Activated CD8-positive, alpha-beta T cell treated with anti-CD3 and anti-CD28 coated beads for 36 hours (primary cell): ENCODE measurements at regions not wholly inside any gene's neighbourhood (a gene's known extent, or its start where the extent isn't known, plus 50 kb on each side); places are given as distances from the start of the nearest gene placed in this dataset.

Experiments
- ATAC-seq: fragments of 200-7000 bp; cut with Tn5 transposase; one replicate; pipeline ENCODE4 v1.10.0; 2021; ENCODE audit warnings: mild to moderate bottlenecking, moderate library complexity
- CTCF ChIA-PET: fragments of 350-600 bp; sonication (Branson Sonifier 250); formaldehyde crosslinking; loops from one replicate; lab custom pipeline; 2021; ENCODE audit warnings: antibody characterized with exemption; lab: Charles Lee
- POLR2A ChIA-PET: fragments of 350-600 bp; sonication (Branson Sonifier 250); formaldehyde crosslinking; loops from one replicate; lab custom pipeline; 2021; ENCODE audit warnings: antibody characterized with exemption; lab: Charles Lee
- DNase-seq: peaks from one replicate; pipeline ENCODE4 v3.0.0-alpha.2; 2020
- H3K27ac Mint-ChIP-seq: one replicate; pipeline ENCODE4 v1.8.0; 2021; ENCODE audit warnings: mild to moderate bottlenecking, mixed read lengths
- H3K27me3 Mint-ChIP-seq: one replicate; pipeline ENCODE4 v1.8.0; 2021; ENCODE audit warnings: mixed read lengths
- H3K36me3 Mint-ChIP-seq: one replicate; pipeline ENCODE4 v1.8.0; 2021; ENCODE audit warnings: low read depth, mixed read lengths
- H3K4me1 Mint-ChIP-seq: one replicate; pipeline ENCODE4 v1.8.0; 2021; ENCODE audit warnings: low read depth, mixed read lengths
- H3K4me3 Mint-ChIP-seq: one replicate; pipeline ENCODE4 v1.8.0; 2021; ENCODE audit warnings: mild to moderate bottlenecking, moderate library complexity, mixed read lengths
- H3K9me3 Mint-ChIP-seq: one replicate; pipeline ENCODE4 v1.8.0; 2021; ENCODE audit warnings: mixed read lengths
- CTCF ChIP-seq: fragments of 200-600 bp; IDR thresholded peaks from one replicate; pipeline ENCODE4 v1.8.0; 2022; ENCODE audit warnings: antibody characterized with exemption, mild to moderate bottlenecking
- intact Hi-C: fragments of 100-400 bp; cut with micrococcal nuclease; formaldehyde crosslinking; loops from one replicate; pipeline ENCODE4 v1.10.0; 2022

- no peak for ATAC-seq
- DNase-seq, result no peak
- Mint-ChIP-seq H3K4me1 (no peaks in the 10 kb centered on the region), H3K27me3 (no peaks in the 10 kb centered on the region), H3K4me3 (no peak overlapping the region), H3K36me3 (no peaks in the 10 kb centered on the region), H3K9me3 (no peaks in the 10 kb centered on the region), H3K27ac (no peak overlapping the region)
- CTCF ChIA-PET, result no interaction called here
- POLR2A ChIA-PET, result interaction anchor here (0.6 kb wide), 1 partner anchor 13 kb away, joined by 3 read pairs; no protein-coding TSS in a partner anchor
- intact Hi-C loops, result no loop called here
- no peak for TF ChIP-seq CTCF
Observed at GRCh38 chr11:134529212-134530096, 117.4 kb upstream of the B3GAT1 start.

- no peak overlapping the region for H3K27ac Mint-ChIP-seq
- ChIA-PET CTCF (interaction anchor here (0.6 kb wide), 1 partner anchor 22 kb away, joined by 3 read pairs; no protein-coding TSS in a partner anchor), POLR2A (no interaction called here)
- DNase-seq (no peak), ATAC-seq (no peak)
- no peaks in the 10 kb centered on the region for H3K27me3 Mint-ChIP-seq
- H3K36me3 Mint-ChIP-seq, result no peaks in the 10 kb centered on the region
- intact Hi-C loops, result no loop called here
- no peaks in the 10 kb centered on the region for H3K4me1 Mint-ChIP-seq
- no peak for TF ChIP-seq CTCF
- no peaks in the 10 kb centered on the region for H3K9me3 Mint-ChIP-seq
- no peak overlapping the region for H3K4me3 Mint-ChIP-seq
Observed at GRCh38 chr11:134528453-134528852, 116.4 kb upstream of the B3GAT1 start.

- ATAC-seq (no peak), DNase-seq (no peak)
- Mint-ChIP-seq H3K9me3 (no peaks in the 10 kb centered on the region), H3K27me3 (no peaks in the 10 kb centered on the region), H3K4me1 (no peaks in the 10 kb centered on the region), H3K4me3 (no peak overlapping the region), H3K27ac (no peak overlapping the region), H3K36me3 (no peaks in the 10 kb centered on the region)
- TF ChIP-seq CTCF, result no peak
- POLR2A ChIA-PET, result no interaction called here
- CTCF ChIA-PET, result interaction anchor here (0.6 kb wide), 1 partner anchor 21 kb away, joined by 3 read pairs; no protein-coding TSS in a partner anchor
- intact Hi-C loops, result no loop called here
Observed at GRCh38 chr11:134527382-134528243, 115.6 kb upstream of the B3GAT1 start.

- H3K36me3 Mint-ChIP-seq, result no peaks in the 10 kb centered on the region
- H3K27ac Mint-ChIP-seq, result no peak overlapping the region
- H3K4me1 Mint-ChIP-seq, result no peaks in the 10 kb centered on the region
- ATAC-seq, result no peak
- DNase-seq, result no peak
- intact Hi-C loops, result no loop called here
- H3K27me3 Mint-ChIP-seq, result peaks cover 3% of the 10 kb centered on the region
- ChIA-PET POLR2A (no interaction called here), CTCF (no interaction called here)
- no peaks in the 10 kb centered on the region for H3K9me3 Mint-ChIP-seq
- no peak for TF ChIP-seq CTCF
- H3K4me3 Mint-ChIP-seq, result no peak overlapping the region
Observed at GRCh38 chr11:134524896-134525845, 113.1 kb upstream of the B3GAT1 start.
